Subcutaneous abdominal adipose tissue (tissue), 5 donors: ENCODE measurements at regions not wholly inside any gene's neighbourhood (a gene's known extent, or its start where the extent isn't known, plus 50 kb on each side); places are given as distances from the start of the nearest gene placed in this dataset.

ENCODE experiments used
- H3K27ac ChIP-seq: one replicate; pipeline ENCODE4 v1.7.0; 2013; ENCODE audit warnings: low read depth, mild to moderate bottlenecking, inconsistent platforms, low read length, moderate library complexity
- H3K27me3 ChIP-seq, 5 donors: one replicate each; pipeline ENCODE4 v1.7.0; 2013; ENCODE audit warnings: low read length in 5 of 5, inconsistent platforms in 1 of 5; ENCODE audit not compliant: control insufficient read depth in 5 of 5, insufficient read depth in 4 of 5
- H3K36me3 ChIP-seq, 5 donors: one replicate each; pipeline ENCODE4 v1.7.0; 2013; ENCODE audit warnings: low read length in 5 of 5; ENCODE audit not compliant: control insufficient read depth in 5 of 5, insufficient read depth in 5 of 5
- H3K4me1 ChIP-seq, 5 donors: one replicate each; pipeline ENCODE4 v1.7.0; 2013; ENCODE audit warnings: low read length in 5 of 5, mild to moderate bottlenecking in 3 of 5, moderate library complexity in 1 of 5; ENCODE audit not compliant: control insufficient read depth in 5 of 5, insufficient read depth in 5 of 5
- H3K4me3 ChIP-seq, 5 donors: one replicate each; pipeline ENCODE4 v1.7.0; 2013; ENCODE audit warnings: low read length in 5 of 5, low read depth in 1 of 5
- H3K9ac ChIP-seq, 5 donors: one replicate each; pipeline ENCODE4 v1.7.0; 2013; ENCODE audit warnings: low read length in 5 of 5, mild to moderate bottlenecking in 4 of 5, moderate library complexity in 3 of 5
- H3K9me3 ChIP-seq, 5 donors: one replicate each; pipeline ENCODE4 v1.7.0; 2013; ENCODE audit warnings: low read length in 5 of 5; ENCODE audit not compliant: control insufficient read depth in 5 of 5
- donor health status: healthy.
- donor health status: healthy.
- donor health status: healthy.
- donor health status: healthy.
- donor health status: healthy.

DNA sequence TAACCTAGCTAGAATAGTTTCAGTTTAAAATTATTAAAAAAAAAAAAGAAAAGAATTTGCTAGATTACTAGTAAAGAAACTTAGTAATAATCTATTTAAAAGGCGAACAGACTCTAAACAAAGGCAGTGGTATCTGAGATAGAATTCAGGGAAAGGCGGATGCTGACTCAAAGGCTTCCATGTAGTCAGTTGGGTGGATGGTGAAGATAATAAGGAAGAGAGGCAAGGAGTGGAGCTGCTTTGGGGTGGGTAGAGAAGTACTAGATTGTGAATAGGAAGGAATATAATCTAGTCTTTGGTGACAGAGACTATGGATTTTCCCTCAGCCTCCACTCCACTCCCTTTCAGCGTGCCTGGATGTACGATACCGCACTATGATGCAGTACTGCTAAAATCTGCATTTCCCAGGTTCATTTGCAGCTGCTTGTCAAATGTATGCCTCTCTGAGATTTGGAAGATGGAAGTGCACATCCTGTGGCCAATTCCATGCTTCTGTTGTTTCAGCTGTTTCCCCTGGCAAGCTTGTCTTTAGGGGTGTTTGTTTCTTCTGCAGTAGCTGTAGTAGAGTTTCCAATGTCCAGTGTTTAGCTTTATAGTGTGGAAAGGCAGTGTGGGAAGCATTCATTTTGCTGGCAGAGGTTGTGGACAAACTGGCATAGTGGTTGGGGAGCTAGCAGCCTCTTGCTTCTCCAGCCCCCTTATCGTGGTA, 184.6 kb upstream of the NRIP1 start:
- Histone ChIP-seq H3K27me3 (no peaks in the 10 kb centered on the region), H3K9ac (no peak overlapping the region), H3K36me3 (no peaks in the 10 kb centered on the region), H3K4me3 (no peak overlapping the region), H3K4me1 (no peaks in the 10 kb centered on the region), H3K27ac (no peak overlapping the region), H3K9me3 (no peaks in the 10 kb centered on the region)

GRCh38 chr21:15250384-15250783, 185.6 kb upstream of the NRIP1 start:
- Histone ChIP-seq H3K27me3 (no peaks in the 10 kb centered on the region), H3K36me3 (no peaks in the 10 kb centered on the region), H3K4me1 (no peaks in the 10 kb centered on the region), H3K27ac (no peak overlapping the region), H3K4me3 (no peak overlapping the region), H3K9ac (no peak overlapping the region), H3K9me3 (no peaks in the 10 kb centered on the region)

DNA sequence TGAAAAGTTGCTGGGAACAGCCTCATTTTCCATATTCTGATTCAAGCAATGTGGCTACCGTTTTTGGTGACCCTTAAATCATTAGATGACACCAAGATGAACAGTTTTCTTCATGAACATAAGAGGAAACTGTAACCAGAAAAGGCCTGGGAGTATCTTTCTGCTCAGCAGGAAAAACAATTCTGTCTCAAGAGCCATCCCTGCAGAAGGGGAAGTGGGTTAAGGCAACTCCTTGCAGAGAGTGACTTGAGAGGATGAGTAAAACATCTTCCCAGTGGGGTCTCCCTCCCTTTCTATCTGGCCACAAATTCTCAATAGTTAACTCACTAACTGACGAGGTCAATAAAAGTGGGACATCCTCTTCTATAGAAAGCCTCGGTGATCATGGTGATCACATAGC, 187.6 kb upstream of the NRIP1 start:
- no peak overlapping the region for H3K27ac ChIP-seq
- H3K36me3 ChIP-seq = no peaks in the 10 kb centered on the region
- H3K27me3 ChIP-seq = no peaks in the 10 kb centered on the region
- H3K9me3 ChIP-seq = no peaks in the 10 kb centered on the region
- no peak overlapping the region for H3K9ac ChIP-seq
- H3K4me3 ChIP-seq = no peak overlapping the region
- no peaks in the 10 kb centered on the region for H3K4me1 ChIP-seq

GRCh38 chr21:15254111-15254510, 189.3 kb upstream of the NRIP1 start:
- no peaks in the 10 kb centered on the region for H3K4me1 ChIP-seq
- no peaks in the 10 kb centered on the region for H3K9me3 ChIP-seq
- no peaks in the 10 kb centered on the region for H3K27me3 ChIP-seq
- H3K4me3 ChIP-seq = no peak overlapping the region
- no peaks in the 10 kb centered on the region for H3K36me3 ChIP-seq
- no peak overlapping the region for H3K27ac ChIP-seq
- no peak overlapping the region for H3K9ac ChIP-seq

DNA sequence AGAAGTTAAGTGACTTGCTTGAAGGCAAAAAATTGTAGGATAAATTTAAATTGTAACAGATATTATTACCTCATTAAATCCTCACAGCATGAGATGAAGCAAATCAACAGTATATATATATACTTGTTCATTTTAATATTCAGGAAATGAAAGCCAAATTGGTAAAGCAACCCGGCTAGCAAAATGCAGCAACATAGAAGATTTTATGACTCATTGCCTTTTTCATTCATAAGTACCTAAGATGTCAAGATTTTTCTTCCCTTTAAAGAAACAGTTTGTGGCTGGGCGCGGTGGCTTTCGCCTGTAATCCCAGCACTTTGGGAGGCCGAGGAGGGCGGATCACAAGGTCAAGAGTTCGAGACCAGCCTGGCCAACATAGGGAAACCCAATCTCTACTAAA, 190.5 kb upstream of the NRIP1 start:
- Histone ChIP-seq H3K27ac (no peak overlapping the region), H3K27me3 (no peaks in the 10 kb centered on the region), H3K9me3 (no peaks in the 10 kb centered on the region), H3K4me3 (no peak overlapping the region), H3K4me1 (no peaks in the 10 kb centered on the region), H3K9ac (no peak overlapping the region), H3K36me3 (no peaks in the 10 kb centered on the region)

- no peaks in the 10 kb centered on the region for H3K4me1 ChIP-seq
- no peaks in the 10 kb centered on the region for H3K36me3 ChIP-seq
Observed at GRCh38 chr21:15255763-15256162, 191.0 kb upstream of the NRIP1 start.

DNA sequence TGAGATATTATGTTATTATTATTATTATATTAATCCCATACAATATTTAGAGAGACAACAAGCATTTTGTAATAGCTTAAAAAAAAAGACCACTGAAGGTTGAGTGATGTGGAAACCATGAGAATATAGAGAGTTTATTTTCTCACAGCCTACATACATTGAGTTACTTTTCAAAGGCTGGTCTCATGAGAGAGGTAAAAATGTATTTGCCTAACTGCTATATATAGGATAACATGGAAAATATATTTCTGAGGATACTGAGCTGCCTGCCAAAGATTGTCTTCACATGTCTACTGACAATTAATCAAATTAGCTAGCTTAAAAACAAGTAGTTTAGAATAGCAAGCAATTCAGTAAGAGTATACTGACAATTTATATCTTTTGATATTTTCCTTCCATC, 192.2 kb upstream of the NRIP1 start:
- Histone ChIP-seq H3K9me3 (no peaks in the 10 kb centered on the region), H3K27me3 (no peaks in the 10 kb centered on the region), H3K27ac (no peak overlapping the region), H3K36me3 (no peaks in the 10 kb centered on the region), H3K4me1 (no peaks in the 10 kb centered on the region), H3K9ac (no peak overlapping the region), H3K4me3 (no peak overlapping the region)

More at GRCh38 chr21:15255763-15256162, 191.0 kb upstream of the NRIP1 start:
- Histone ChIP-seq H3K27me3 (no peaks in the 10 kb centered on the region), H3K4me3 (no peak overlapping the region), H3K9me3 (no peaks in the 10 kb centered on the region), H3K27ac (no peak overlapping the region), H3K9ac (no peak overlapping the region)

GRCh38 chr21:15257646-15258045, 192.8 kb upstream of the NRIP1 start:
- H3K9ac ChIP-seq = no peak overlapping the region
- no peaks in the 10 kb centered on the region for H3K9me3 ChIP-seq

GRCh38 chr21:15259824-15260223, 195.0 kb upstream of the NRIP1 start:
- H3K27ac ChIP-seq = no peak overlapping the region
- H3K9ac ChIP-seq = no peak overlapping the region
- no peak overlapping the region for H3K4me3 ChIP-seq
- no peaks in the 10 kb centered on the region for H3K36me3 ChIP-seq
- H3K4me1 ChIP-seq = no peaks in the 10 kb centered on the region
- no peaks in the 10 kb centered on the region for H3K9me3 ChIP-seq
- no peaks in the 10 kb centered on the region for H3K27me3 ChIP-seq

More at GRCh38 chr21:15257646-15258045, 192.8 kb upstream of the NRIP1 start:
- Histone ChIP-seq H3K27ac (no peak overlapping the region), H3K27me3 (no peaks in the 10 kb centered on the region), H3K4me1 (no peaks in the 10 kb centered on the region), H3K36me3 (no peaks in the 10 kb centered on the region), H3K4me3 (no peak overlapping the region)

- H3K36me3 ChIP-seq = no peaks in the 10 kb centered on the region
- H3K4me1 ChIP-seq = no peaks in the 10 kb centered on the region
- H3K9ac ChIP-seq = no peak overlapping the region
- H3K27ac ChIP-seq = no peak overlapping the region
- H3K9me3 ChIP-seq = no peaks in the 10 kb centered on the region
- H3K4me3 ChIP-seq = no peak overlapping the region
- H3K27me3 ChIP-seq = no peaks in the 10 kb centered on the region
Observed at GRCh38 chr21:15260604-15261003, 195.8 kb upstream of the NRIP1 start.
